ENCODE measurements at regions not wholly inside any gene's neighbourhood (a gene's known extent, or its start where the extent isn't known, plus 50 kb on each side); places are given as distances from the start of the nearest gene placed in this dataset.
A peak's percentile ranks its signal among the peaks of the same experiment; 100 is the strongest.

DNA sequence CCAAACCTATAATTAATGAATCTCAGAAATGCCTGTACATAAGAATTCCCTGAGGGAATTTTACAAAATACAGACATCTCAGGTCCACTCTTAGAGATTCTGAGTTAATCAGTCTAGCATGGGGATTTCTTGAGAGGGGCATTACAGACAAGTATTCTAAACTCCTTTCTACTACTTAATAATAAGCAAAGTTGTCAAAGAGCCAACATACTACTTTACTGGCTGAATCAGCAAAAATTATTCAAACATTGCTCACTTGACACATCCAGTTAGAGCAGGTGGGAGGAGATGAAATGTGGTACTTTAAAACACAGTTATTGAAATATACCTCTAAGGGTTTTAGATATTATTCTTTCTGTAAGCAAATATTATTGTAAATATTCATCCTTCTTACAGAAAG is 1164.7 kb downstream of the CDY2B start:
- Histone ChIP-seq H3K9me3 (no peaks in the 10 kb centered on the region), H3K27me3 (replicated peaks; ENCODE audit: insufficient read depth) (no peaks in the 10 kb centered on the region), H3K4me1 (replicated peaks) (no peaks in the 10 kb centered on the region), H3K4me3 (no peak overlapping the region), H3K27ac (no peak overlapping the region), H3K36me3 (no peaks in the 10 kb centered on the region)
- TF ChIP-seq POLR2A (IDR thresholded peaks at IDR 0.05) = no peak
- TF ChIP-seq, protein P1, sequence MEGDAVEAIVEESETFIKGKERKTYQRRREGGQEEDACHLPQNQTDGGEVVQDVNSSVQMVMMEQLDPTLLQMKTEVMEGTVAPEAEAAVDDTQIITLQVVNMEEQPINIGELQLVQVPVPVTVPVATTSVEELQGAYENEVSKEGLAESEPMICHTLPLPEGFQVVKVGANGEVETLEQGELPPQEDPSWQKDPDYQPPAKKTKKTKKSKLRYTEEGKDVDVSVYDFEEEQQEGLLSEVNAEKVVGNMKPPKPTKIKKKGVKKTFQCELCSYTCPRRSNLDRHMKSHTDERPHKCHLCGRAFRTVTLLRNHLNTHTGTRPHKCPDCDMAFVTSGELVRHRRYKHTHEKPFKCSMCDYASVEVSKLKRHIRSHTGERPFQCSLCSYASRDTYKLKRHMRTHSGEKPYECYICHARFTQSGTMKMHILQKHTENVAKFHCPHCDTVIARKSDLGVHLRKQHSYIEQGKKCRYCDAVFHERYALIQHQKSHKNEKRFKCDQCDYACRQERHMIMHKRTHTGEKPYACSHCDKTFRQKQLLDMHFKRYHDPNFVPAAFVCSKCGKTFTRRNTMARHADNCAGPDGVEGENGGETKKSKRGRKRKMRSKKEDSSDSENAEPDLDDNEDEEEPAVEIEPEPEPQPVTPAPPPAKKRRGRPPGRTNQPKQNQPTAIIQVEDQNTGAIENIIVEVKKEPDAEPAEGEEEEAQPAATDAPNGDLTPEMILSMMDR (IDR thresholded peaks at IDR 0.05) = no peak
- no peak for TF ChIP-seq POLR2AphosphoS5 (IDR thresholded peaks at IDR 0.05)
- no peak for DNase-seq (ENCODE audit: low spot score)
- intact Hi-C loops (cut with DNase I) = no loop called here

DNA sequence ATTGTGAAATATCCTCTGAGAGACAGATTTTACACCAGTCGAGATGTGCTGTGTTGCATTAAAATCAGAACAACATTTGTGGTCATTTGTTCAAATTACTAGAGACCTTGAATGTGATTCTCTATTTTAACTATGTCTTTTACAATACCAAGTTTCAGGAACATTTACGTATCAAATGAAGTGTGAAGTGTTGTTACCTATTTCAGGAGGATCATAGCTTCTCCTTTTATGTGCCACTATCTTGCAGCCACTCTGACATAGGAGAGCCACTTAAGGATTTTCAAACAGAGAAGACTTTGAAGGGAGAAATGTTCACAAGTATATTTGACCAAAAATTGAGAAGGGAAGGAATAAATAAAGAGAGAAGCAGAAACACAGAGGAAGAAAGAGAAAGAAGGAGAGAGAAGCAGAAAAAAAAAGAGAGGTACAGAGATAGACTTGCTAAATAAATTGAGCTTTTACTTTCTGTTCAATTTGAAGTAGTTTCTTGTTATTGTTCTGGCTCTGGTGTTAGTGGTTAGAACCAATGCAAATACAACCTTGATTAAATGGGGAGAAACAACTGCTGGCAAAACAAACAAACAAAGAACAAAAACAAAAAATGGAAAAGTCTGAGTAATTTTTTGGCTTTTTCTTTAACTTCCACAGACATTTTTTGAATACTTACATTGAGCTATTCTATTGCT is 1206.8 kb downstream of the CDY2B start:
- no peaks in the 10 kb centered on the region for H3K27me3 ChIP-seq (replicated peaks; ENCODE audit: insufficient read depth)
- DNase-seq (ENCODE audit: low spot score) = no peak
- H3K4me3 ChIP-seq = no peak overlapping the region
- no peak overlapping the region for H3K27ac ChIP-seq
- WGBS = 78% methylated on average over 2 of the region's 2 CpGs
- intact Hi-C loops (cut with DNase I) = no loop called here
- no peaks in the 10 kb centered on the region for H3K36me3 ChIP-seq
- no peaks in the 10 kb centered on the region for H3K4me1 ChIP-seq (replicated peaks)
- TF ChIP-seq POLR2A (IDR thresholded peaks at IDR 0.05) (no peak), POLR2AphosphoS5 (IDR thresholded peaks at IDR 0.05) (no peak)
- TF ChIP-seq, protein P1 (IDR thresholded peaks at IDR 0.05) = no peak
- no peaks in the 10 kb centered on the region for H3K9me3 ChIP-seq

DNA sequence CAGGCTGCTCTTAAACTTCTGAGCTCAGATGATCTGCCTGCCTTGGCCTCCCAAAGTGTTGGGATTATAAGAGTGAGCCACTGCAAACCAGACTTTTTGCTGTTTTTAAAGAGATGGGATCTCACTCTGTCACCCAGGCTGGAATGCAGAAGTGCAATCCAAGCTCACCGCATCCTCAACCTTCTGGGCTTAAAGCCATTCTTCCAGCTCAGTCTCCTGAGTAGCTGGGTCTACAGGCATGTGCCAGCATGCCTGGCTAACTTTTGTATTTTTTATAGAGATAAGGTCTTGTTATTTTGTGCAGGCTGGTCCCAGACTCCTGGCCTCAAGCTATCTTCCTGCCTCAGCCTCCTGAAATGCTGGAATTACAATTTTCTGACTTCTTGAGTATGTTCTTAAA is 1211.6 kb downstream of the CDY2B start:
- intact Hi-C loops (cut with DNase I) = no loop called here
- Histone ChIP-seq H3K27ac (no peak overlapping the region), H3K4me1 (replicated peaks) (no peaks in the 10 kb centered on the region), H3K36me3 (no peaks in the 10 kb centered on the region), H3K9me3 (no peaks in the 10 kb centered on the region), H3K27me3 (replicated peaks; ENCODE audit: insufficient read depth) (no peaks in the 10 kb centered on the region), H3K4me3 (no peak overlapping the region)
- 33% methylated on average over 1 of the region's 1 CpG for WGBS
- peak; percentile 58 for DNase-seq (ENCODE audit: low spot score)
- no peak for TF ChIP-seq POLR2AphosphoS5 (IDR thresholded peaks at IDR 0.05)
- no peak for TF ChIP-seq POLR2A (IDR thresholded peaks at IDR 0.05)
- TF ChIP-seq, protein P1 (IDR thresholded peaks at IDR 0.05) = no peak

DNA sequence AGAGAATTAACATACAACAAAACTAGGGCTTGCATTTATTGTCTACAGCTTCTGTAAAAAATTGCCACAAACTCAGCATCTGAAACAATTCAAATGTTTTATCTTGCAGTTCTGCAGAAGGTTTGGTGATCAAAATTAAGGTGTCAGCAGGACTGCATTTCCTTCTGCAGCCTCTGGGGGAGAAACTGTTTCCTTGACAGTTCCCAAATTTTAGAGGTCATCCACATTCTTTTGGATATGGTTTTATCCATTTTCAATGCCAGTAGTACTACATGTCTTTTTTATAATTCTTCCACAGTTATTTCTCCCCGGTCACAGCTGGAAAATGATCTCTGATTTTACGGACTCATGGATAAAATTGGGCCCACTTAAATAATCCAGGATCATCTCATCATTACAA is 1217.3 kb downstream of the CDY2B start:
- WGBS = 94% methylated on average over 2 of the region's 2 CpGs
- Histone ChIP-seq H3K4me3 (no peak overlapping the region), H3K36me3 (no peaks in the 10 kb centered on the region), H3K4me1 (replicated peaks) (no peaks in the 10 kb centered on the region), H3K27ac (no peak overlapping the region), H3K27me3 (replicated peaks; ENCODE audit: insufficient read depth) (no peaks in the 10 kb centered on the region), H3K9me3 (no peaks in the 10 kb centered on the region)
- intact Hi-C loops (cut with DNase I) = no loop called here
- TF ChIP-seq POLR2A (IDR thresholded peaks at IDR 0.05) (no peak), POLR2AphosphoS5 (IDR thresholded peaks at IDR 0.05) (no peak)
- TF ChIP-seq, protein P1 (IDR thresholded peaks at IDR 0.05) = no peak
- DNase-seq (ENCODE audit: low spot score) = no peak

DNA sequence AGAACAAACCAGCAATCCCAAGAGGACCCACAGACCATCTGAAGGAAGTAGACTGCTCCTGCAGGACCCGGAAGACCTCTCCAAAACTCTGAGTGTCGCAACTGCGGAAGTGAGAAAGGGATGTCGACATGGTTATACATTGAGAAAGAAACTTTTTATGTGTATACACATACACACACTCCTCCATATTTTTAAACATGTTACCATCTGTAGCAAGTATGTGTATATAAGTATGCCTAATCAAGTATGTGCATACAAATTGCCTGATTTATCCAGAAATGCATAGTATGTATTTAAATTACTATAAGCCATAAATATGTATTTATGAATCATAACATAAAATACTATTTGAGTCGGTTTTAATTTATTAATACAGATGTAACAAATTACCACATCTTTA is 1220.7 kb downstream of the CDY2B start:
- intact Hi-C loops (cut with DNase I) = no loop called here
- no peaks in the 10 kb centered on the region for H3K27me3 ChIP-seq (replicated peaks; ENCODE audit: insufficient read depth)
- DNase-seq (ENCODE audit: low spot score) = no peak

More for the DNA sequence above, 1220.7 kb downstream of the CDY2B start:
- TF ChIP-seq POLR2A (IDR thresholded peaks at IDR 0.05) (no peak), POLR2AphosphoS5 (IDR thresholded peaks at IDR 0.05) (no peak)
- TF ChIP-seq, protein P1 (IDR thresholded peaks at IDR 0.05) = no peak
- Histone ChIP-seq H3K36me3 (no peaks in the 10 kb centered on the region), H3K4me3 (no peak overlapping the region), H3K27ac (no peak overlapping the region), H3K9me3 (no peaks in the 10 kb centered on the region), H3K4me1 (replicated peaks) (no peaks in the 10 kb centered on the region)
- 81% methylated on average over 5 of the region's 5 CpGs for WGBS

All from prostate gland (tissue), 2 donors.